ENCODE measurements at regions not wholly inside any gene's neighbourhood (a gene's known extent, or its start where the extent isn't known, plus 50 kb on each side); places are given as distances from the start of the nearest gene placed in this dataset.

DNA sequence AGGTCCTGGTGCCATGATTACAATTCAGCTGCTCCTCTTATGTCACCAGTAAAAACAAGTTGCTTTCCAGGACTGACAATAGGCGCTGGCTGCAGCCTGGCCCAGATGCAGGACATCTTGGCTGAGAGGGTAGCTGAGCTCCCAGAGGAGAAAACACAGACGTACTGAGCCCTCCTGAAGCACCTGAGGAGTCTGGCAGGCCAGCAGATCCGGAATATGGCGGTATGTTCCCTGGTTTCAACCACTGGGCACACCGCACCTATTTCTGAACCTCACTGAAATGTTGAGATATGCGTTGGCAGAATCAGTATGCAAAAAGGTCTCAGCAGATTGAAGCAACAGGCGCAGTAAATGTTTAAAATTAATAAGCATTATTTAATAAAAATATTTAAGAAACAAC lies 73.1 kb upstream of the BZW1 start:
- TF ChIP-seq POLR2AphosphoS5 (IDR thresholded peaks at IDR 0.05) (no peak), POLR2A (IDR thresholded peaks at IDR 0.05) (no peak)
- TF ChIP-seq, protein P1, sequence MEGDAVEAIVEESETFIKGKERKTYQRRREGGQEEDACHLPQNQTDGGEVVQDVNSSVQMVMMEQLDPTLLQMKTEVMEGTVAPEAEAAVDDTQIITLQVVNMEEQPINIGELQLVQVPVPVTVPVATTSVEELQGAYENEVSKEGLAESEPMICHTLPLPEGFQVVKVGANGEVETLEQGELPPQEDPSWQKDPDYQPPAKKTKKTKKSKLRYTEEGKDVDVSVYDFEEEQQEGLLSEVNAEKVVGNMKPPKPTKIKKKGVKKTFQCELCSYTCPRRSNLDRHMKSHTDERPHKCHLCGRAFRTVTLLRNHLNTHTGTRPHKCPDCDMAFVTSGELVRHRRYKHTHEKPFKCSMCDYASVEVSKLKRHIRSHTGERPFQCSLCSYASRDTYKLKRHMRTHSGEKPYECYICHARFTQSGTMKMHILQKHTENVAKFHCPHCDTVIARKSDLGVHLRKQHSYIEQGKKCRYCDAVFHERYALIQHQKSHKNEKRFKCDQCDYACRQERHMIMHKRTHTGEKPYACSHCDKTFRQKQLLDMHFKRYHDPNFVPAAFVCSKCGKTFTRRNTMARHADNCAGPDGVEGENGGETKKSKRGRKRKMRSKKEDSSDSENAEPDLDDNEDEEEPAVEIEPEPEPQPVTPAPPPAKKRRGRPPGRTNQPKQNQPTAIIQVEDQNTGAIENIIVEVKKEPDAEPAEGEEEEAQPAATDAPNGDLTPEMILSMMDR (IDR thresholded peaks at IDR 0.05): no peak
